GM06990 (cell line): ENCODE measurements at regions not wholly inside any gene's neighbourhood (a gene's known extent, or its start where the extent isn't known, plus 50 kb on each side); places are given as distances from the start of the nearest gene placed in this dataset.

Source experiments
- DNase-seq: peaks from one replicate; pipeline ENCODE4 v3.0.0-alpha.2; 2011; ENCODE audit not compliant: insufficient read length; ENCODE audit errors: extremely low read depth
- H3K27me3 ChIP-seq: replicated peaks from 2 replicates; pipeline ENCODE4 v1.6.0; 2011; ENCODE audit warnings: low read length; ENCODE audit not compliant: control insufficient read depth, insufficient read depth
- H3K36me3 ChIP-seq: 2 replicates; pipeline ENCODE4 v1.5.1; 2011; ENCODE audit warnings: low read length; ENCODE audit not compliant: control insufficient read depth, insufficient read depth
- H3K4me3 ChIP-seq: replicated peaks from 2 replicates; pipeline ENCODE4 v1.5.1; 2011; ENCODE audit warnings: low read depth, mild to moderate bottlenecking, control low read depth, low read length
- CTCF ChIP-seq: IDR thresholded peaks from 2 replicates; pipeline ENCODE4 v1.5.1; 2011; ENCODE audit warnings: low read length, control low read depth, mild to moderate bottlenecking, inconsistent platforms; ENCODE audit not compliant: insufficient read depth, poor library complexity, severe bottlenecking

DNA sequence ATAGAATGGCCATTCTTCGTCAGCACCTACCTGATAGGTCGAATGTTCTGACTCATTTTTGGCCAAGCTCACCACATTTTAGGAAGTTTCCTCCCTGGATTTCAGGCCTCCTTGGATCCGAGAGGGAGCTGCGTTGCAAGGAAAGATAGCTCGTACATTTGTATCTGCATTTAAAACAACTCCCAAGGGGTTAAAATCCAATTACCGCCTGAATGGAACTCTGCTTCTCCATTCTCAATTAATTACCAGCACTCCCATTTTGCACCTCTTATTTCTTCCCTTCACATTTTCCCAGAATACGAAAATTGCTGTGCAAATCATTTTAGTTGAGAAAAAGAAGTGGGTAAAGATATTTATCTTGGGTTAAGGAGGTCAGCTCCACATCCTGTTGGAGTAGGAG, 610.7 kb downstream of the NPHP4 start:
- H3K4me3 ChIP-seq, result no peak overlapping the region
- H3K27me3 ChIP-seq, result no peaks in the 10 kb centered on the region
- no peak for DNase-seq
- H3K36me3 ChIP-seq, result no peaks in the 10 kb centered on the region
- no peak for TF ChIP-seq CTCF

DNA sequence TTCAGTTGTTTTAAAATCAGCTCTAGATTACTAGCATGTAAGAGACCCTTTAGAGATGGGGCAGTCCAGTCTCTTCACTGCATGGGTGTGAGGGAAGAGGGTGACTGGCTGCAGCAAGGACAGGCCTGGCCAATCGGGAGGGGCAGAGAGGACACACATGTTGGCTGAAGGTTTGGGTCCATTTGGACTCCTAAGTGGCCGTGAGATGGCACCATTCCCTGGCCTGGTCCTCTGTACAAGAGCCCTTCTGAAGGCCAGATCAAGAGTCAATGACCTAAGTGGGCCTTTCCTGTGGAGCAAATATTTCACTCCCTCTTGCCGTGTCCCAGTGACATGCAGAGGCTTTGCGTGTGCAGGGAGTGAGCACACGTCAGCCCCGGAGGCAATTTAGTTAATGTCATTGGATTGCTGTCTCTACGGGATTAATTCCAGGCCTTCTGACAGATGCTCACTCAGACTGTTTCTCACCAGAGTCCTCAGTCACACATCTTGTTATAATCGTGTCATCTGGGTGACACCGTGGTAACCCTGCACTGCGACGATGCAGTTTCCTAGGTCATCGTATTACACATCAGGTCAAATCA, 613.0 kb downstream of the NPHP4 start:
- Histone ChIP-seq H3K27me3 (no peaks in the 10 kb centered on the region), H3K36me3 (no peaks in the 10 kb centered on the region), H3K4me3 (no peak overlapping the region)
- DNase-seq, result no peak
- TF ChIP-seq CTCF, result no peak

DNA sequence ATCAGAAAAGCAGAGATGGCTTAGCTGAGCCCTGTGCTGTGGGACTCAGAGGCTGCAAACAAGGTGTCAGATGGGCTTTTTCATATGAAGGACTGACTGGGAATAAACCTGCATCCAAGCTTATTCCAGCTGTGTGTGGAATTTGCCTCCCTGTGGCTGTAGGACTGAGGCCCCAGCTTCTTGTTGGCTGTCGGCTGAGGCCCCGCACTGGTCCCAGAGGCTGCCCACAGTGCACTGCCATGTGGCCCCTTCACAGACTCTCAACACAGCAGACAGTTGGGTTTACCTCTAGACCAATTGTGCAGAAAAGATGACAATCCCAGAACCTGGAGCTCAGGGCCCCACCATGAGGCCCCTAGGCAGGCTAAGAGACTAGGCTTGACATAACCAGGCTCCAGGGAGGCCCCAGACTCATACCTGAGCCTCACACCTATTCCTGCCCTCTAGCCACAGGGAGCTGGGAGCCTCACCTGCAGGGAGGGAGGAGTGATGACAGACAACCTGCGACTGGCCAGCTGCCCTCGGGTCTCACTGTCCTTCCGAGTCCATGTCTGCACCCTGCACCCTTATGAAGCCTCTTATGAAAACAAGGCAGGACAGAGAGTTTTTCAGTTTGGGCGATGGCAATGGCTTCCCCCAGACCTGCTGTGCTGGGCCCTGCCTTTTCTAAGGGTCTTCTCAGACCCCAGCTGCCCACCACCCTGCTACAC, 615.5 kb downstream of the NPHP4 start:
- Histone ChIP-seq H3K36me3 (no peaks in the 10 kb centered on the region), H3K4me3 (no peak overlapping the region), H3K27me3 (no peaks in the 10 kb centered on the region)
- DNase-seq, result no peak
- no peak for TF ChIP-seq CTCF

DNA sequence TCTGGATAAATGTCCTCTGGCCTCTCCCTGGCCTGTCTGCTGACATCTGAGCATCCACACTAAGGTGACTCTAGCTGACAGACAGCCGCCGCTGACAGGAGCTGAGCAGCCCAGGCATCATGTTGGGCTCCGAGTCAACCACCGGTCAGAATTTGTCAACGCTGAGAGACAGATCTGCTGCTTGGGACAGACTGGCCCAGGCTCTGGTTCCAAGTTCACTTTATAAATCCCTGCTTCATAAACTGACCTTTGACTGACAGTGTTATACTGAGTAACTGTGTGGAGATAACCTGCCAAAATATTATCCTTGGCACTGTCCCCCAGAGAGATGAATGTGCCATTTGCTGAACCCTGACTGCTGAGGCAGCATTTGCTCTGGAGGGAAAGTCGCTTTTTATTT, 616.7 kb downstream of the NPHP4 start:
- no peaks in the 10 kb centered on the region for H3K36me3 ChIP-seq
- no peak for DNase-seq
- no peaks in the 10 kb centered on the region for H3K27me3 ChIP-seq
- no peak overlapping the region for H3K4me3 ChIP-seq
- TF ChIP-seq CTCF, result no peak

DNA sequence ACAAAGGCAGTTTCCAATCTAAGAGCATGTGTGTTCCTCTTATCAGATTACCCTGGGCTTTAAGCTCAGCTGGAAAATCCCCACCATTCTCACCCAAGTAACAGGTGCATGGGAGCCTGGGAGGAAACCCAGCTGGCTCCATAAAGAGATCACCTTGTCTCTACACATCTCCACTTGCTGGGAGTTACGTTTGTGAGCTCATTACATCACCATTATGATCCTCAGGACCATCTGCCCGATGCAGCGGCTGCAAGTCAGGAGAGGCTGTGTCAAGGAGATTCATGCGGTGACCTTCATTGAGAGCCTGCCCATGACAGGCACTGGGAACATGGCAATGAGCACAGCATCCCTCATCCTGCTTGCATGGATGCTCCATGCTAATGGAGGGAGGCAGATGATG, 618.0 kb downstream of the NPHP4 start:
- Histone ChIP-seq H3K27me3 (no peaks in the 10 kb centered on the region), H3K36me3 (no peaks in the 10 kb centered on the region), H3K4me3 (no peak overlapping the region)
- DNase-seq, result no peak
- no peak for TF ChIP-seq CTCF
